Skin of body (tissue), 1 donor: ENCODE measurements at regions not wholly inside any gene's neighbourhood (a gene's known extent, or its start where the extent isn't known, plus 50 kb on each side); places are given as distances from the start of the nearest gene placed in this dataset.

Experiments used
- DNase-seq: peaks from one replicate; lab custom pipeline; 2025; lab: John Stamatoyannopoulos, UW

GRCh38 chr3:164278550-164278949, 799.7 kb downstream of the SI start:
- no peak for DNase-seq

GRCh38 chr3:164267053-164267452, 811.2 kb downstream of the SI start:
- DNase-seq = no peak

GRCh38 chr3:164250923-164251322, 827.4 kb downstream of the SI start:
- no peak for DNase-seq

- DNase-seq = no peak
Measured at GRCh38 chr3:164236851-164237250, 841.4 kb downstream of the SI start.

GRCh38 chr3:164235289-164236028, 842.8 kb downstream of the SI start:
- DNase-seq = no peak

GRCh38 chr3:164233951-164234350, 844.3 kb downstream of the SI start:
- no peak for DNase-seq

GRCh38 chr3:164231718-164232117, 846.6 kb downstream of the SI start:
- no peak for DNase-seq

GRCh38 chr3:164230385-164231094, 847.8 kb downstream of the SI start:
- DNase-seq = no peak

- no peak for DNase-seq
Measured at GRCh38 chr3:164224126-164224525, 854.2 kb downstream of the SI start.

GRCh38 chr3:164222197-164222596, 856.1 kb downstream of the SI start:
- DNase-seq = no peak

- DNase-seq = no peak
Measured at GRCh38 chr3:164221297-164221696, 857.0 kb downstream of the SI start.

- DNase-seq = no peak
Measured at GRCh38 chr3:164209363-164209762, 868.9 kb downstream of the SI start.

- DNase-seq = no peak
Measured at GRCh38 chr3:164208821-164209220, 869.5 kb downstream of the SI start.

GRCh38 chr3:164208048-164208447, 870.2 kb downstream of the SI start:
- DNase-seq = no peak

GRCh38 chr3:164200053-164200823, 878.1 kb downstream of the SI start:
- no peak for DNase-seq

- no peak for DNase-seq
Measured at GRCh38 chr3:164196477-164196876, 881.8 kb downstream of the SI start.

- no peak for DNase-seq
Measured at GRCh38 chr3:164194842-164195241, 883.5 kb downstream of the SI start.

GRCh38 chr3:164192974-164193373, 885.3 kb downstream of the SI start:
- no peak for DNase-seq

GRCh38 chr3:164190566-164190965, 887.7 kb downstream of the SI start:
- no peak for DNase-seq

- no peak for DNase-seq
Measured at GRCh38 chr3:164186095-164186494, 892.2 kb downstream of the SI start.

GRCh38 chr3:164179110-164179774, 899.1 kb downstream of the SI start:
- no peak for DNase-seq

- no peak for DNase-seq
Measured at GRCh38 chr3:164174059-164174458, 904.2 kb downstream of the SI start.
